Dedifferentiated amniotic fluid mesenchymal stem cell (primary cell): ENCODE measurements at regions not wholly inside any gene's neighbourhood (a gene's known extent, or its start where the extent isn't known, plus 50 kb on each side); places are given as distances from the start of the nearest gene placed in this dataset.
"Not testable (repeated sequence)": the region's sequence is repeated elsewhere in the genome, so short reads cannot be mapped to it uniquely, and the experiment has no call there.

Source experiments
- DNase-seq: peaks from one replicate; pipeline ENCODE4 v3.0.0-alpha.2; 2016; ENCODE audit errors: extremely low spot score

DNA sequence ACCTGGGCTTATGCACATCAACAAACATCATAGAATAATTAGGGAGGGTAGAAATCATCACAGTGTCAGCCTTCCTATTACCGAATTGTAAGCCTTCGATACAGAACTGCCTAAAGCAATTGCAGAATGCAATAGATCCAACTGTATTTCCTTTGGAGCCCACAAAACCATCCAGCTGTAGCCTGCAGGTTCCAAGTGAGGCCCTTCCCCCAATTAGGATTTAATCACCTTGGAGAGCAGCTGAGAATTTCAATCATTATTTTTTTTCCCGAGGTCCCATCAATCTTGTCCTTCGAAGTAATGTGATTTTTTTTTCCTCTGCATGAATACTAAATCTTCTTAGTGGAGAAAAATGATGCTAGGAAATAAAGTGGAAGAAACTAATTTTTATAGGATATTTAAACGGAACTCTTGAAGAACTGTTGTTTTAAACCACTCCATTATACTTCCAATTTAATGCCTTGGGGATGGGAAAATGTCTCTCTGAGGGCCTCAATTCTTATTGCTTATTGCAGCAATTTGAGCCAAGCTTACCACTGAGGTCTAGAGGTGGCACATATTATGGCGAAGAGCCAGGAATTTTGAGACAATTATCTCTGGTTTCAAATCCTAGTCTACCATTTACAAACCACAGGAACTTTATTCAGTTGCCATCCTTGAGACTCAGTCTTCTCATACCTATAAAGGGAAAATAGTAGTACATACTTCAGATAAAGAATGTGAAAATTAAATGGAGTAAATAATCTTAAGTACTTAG lies 953.4 kb upstream of the IGFBP7 start:
- DNase-seq: no peak

GRCh38 chr4:58061967-58062366 lies 951.8 kb upstream of the IGFBP7 start:
- DNase-seq: no peak

DNA sequence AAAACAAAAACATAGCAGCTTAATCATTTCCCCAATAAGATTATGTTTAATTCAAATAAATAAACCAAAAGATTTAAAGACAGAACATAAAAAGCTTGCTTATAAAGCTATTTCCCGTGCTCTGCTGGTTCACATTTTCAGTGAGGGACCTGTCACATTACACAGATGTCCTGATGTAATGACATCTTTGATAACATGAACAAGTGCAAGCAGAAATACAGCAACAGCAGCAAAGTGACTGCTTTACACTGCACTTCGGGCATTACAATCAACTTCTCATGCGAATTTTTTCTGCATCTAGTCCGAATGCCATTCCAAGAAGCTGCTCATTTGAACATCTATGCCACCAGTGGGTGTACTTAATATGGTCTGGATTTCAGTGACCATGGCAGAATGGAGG lies 940.3 kb upstream of the IGFBP7 start:
- no peak for DNase-seq

- no peak for DNase-seq
Observed at GRCh38 chr4:58048491-58048890, 938.3 kb upstream of the IGFBP7 start.

DNA sequence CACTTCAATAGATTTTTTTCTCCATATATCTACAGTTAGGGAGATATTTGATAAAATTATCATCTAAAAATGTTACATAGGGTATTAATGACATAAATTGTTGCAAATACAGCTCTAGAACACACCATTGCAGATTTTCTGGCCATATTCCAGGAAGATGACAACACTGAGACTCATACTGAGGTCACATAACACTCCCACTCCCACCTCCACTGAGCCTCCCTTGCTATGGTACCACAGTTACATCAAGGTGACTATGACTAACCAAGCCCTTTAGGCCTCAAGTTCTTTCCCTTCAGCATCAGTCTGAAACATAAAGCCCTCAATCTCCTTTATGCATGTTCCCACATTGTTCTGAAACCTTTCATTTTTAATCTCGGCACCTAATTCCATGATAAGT lies 932.0 kb upstream of the IGFBP7 start:
- no peak for DNase-seq

GRCh38 chr4:57993944-57994343 lies 883.8 kb upstream of the IGFBP7 start:
- DNase-seq: no peak

- DNase-seq: no peak
Observed at GRCh38 chr4:57989430-57989829, 879.2 kb upstream of the IGFBP7 start.

- DNase-seq: no peak
Observed at GRCh38 chr4:57985161-57985560, 875.0 kb upstream of the IGFBP7 start.

- DNase-seq: no peak
Observed at GRCh38 chr4:57981123-57981522, 870.9 kb upstream of the IGFBP7 start.

DNA sequence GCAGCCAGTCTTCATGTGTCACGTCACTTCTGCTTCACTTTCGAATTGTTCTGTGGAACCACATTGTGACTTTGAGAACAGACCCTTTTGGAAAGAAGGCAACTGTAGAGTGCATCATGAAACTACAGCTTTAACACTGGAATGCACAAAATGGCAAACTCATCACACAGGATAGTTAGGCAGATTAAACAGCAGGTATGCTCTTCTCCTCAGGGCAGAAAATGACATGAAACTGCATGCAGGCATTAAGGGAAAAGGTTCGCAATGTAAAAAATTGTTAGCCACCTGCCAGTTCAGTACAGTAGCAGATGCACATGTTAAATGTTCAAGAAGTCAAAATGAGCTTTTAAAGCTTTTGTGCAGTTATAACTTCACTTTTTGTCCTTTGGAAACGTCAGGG lies 864.6 kb upstream of the IGFBP7 start:
- no peak for DNase-seq

DNA sequence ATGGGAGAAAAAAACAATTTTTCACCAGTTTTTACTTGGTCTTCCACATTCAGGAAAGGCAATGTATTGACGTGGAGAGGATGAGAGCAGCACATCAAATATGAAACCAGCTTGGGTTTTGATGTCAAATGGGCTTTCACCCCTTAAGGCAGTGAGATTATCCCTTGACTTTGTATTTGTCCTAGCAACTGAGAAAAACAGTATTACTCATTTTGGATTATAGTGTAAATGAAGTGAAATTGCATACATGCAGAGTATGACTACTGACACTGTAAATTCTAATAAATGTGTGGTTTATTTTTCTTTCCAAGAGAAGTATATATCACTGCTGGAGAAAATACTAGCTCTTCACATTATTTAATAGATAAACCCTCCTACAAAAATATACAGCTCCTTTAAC lies 863.6 kb upstream of the IGFBP7 start:
- DNase-seq: no peak

GRCh38 chr4:57971261-57971660 lies 861.1 kb upstream of the IGFBP7 start:
- no peak for DNase-seq

DNA sequence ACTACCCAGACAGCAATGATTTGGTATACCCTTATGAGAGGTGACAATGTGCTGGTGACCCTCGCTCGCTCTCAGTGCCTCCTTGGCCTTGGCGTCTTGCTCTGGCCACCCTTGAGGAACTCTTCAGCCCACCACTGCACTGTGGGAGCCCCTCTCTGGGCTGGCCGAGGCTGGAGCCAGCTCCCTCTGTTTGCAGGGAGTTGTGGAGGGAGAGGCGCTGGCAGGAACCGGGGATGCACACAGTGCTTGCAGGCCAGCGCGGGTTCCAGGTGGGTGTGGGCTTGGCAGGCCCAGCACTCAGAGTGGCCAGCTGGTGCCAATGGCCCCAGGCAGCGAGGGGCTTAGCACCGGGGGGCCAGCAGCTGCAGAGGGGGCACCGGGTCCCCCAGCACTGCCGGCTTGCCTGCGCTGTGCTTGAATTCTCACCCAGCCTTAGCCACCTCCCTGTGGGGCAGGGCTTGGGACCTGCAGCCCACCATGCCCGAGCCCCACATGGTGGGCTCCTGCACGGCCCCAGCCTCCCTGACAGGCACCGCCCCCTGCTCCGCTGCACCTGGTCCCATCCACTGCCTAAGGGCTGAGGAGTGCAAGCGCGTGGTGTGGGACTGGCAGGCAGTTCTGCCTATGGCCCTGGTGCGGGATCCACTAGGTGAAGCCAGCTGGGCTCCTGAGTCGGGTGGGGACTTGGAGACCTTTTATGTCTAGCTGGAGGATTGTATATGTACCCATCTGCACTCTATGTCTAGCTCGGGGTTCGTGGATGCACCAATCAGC lies 857.0 kb upstream of the IGFBP7 start:
- DNase-seq: no peak

GRCh38 chr4:57965431-57965830 lies 855.2 kb upstream of the IGFBP7 start:
- not testable (repeated sequence) for DNase-seq

- no peak for DNase-seq
Observed at GRCh38 chr4:57945298-57945697, 835.1 kb upstream of the IGFBP7 start.

DNA sequence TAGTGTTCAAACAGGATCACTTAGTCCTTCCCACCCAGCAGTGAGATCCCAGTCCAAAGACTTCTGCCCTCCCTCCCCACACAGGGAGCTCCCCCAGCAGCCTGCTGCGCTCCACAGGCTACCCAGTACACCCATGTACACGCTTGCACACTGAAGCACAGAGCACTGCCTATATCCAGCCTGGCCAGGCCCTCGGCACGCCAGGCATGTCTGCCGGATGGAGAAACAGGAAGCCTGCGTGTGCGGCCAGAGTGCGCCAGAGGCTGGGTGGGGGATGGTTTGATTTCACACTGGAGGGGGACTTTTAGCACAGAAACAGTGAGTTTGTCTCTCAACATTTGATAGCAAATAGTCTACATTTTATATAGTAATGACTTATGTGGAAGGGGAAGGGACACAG lies 833.5 kb upstream of the IGFBP7 start:
- no peak for DNase-seq

- not testable (repeated sequence) for DNase-seq
Observed at GRCh38 chr4:57937326-57937725, 827.1 kb upstream of the IGFBP7 start.

GRCh38 chr4:57926311-57926710 lies 816.1 kb upstream of the IGFBP7 start:
- no peak for DNase-seq

DNA sequence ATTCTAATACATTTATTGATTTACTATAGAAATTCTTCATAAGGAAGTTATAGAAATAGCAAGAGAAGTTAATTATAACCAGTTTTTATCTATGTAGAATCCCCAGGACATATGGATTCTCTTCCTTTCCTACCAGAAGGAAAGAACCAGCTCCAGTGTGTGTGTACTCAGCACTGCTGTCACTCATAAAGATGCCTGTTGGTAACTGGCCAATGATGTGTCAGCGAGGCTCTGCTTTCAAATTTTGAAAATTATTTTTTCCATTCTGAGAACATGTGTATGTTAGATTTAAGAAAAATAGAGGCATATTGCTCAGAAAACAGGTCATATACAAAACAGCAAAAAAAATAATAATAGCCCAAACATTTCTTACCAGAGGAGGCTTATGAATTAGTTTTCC lies 814.8 kb upstream of the IGFBP7 start:
- DNase-seq: no peak

- no peak for DNase-seq
Observed at GRCh38 chr4:57916479-57916878, 806.3 kb upstream of the IGFBP7 start.

GRCh38 chr4:57911203-57911602 lies 801.0 kb upstream of the IGFBP7 start:
- no peak for DNase-seq

DNA sequence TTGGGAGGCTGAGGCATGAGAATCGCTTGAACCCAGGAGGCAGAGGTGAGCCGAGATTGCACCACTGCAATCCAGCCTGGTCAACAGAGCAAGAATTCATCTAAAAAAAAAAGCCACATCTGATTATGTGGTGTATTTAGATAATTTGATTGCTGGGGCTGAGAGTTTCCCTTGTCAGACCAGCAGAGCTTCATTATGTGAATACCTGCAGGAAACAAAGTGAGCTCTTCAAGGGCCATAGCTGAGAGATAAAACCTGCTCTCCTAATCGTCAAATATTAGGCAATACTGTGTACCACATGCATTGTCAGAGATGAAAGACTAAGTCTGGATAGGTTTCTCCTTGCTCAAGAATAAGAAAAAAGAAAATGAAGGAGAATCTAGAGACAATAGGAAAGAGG lies 800.0 kb upstream of the IGFBP7 start:
- DNase-seq: no peak

DNA sequence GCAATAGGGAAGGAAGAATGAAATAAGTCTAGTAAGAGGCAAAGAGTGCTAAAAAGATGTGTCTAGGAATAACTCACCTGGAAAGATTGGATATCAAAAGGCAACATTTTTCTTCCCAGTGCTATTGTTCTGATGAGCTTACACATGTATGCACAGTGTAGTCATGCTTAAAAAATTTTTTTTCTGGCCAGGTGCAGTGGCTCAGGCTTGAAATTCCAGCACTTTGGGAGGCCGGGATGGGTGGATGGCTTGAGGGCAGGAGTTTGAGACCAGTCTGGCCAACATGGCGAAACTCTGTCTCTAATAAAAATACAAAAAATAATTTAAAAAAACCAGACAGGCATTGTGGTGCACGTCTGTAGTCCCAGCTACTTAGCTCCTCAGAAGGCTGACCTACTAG lies 795.8 kb upstream of the IGFBP7 start:
- no peak for DNase-seq
